Liver (tissue), 8 donors: ENCODE measurements at regions not wholly inside any gene's neighbourhood (a gene's known extent, or its start where the extent isn't known, plus 50 kb on each side); places are given as distances from the start of the nearest gene placed in this dataset.

Experiments used
- DNase-seq: peaks from one replicate; pipeline ENCODE4 v3.0.0-alpha.2; 2017; ENCODE audit warnings: low spot score
- H3K27ac ChIP-seq, 2 donors: one replicate each; pipeline ENCODE4 v1.7.0; 2013; ENCODE audit warnings: inconsistent platforms in 2 of 2, low read length in 2 of 2, control low read depth in 1 of 2, low read depth in 1 of 2, mild to moderate bottlenecking in 1 of 2
- H3K27me3 ChIP-seq, 4 donors: one replicate each; pipeline versions ENCODE4 v1.6.1 to v1.7.0; 2013; ENCODE audit warnings: low read length in 3 of 4, inconsistent platforms in 1 of 4, mild to moderate bottlenecking in 1 of 4, moderate library complexity in 1 of 4; ENCODE audit not compliant: control insufficient read depth in 4 of 4, insufficient read depth in 4 of 4
- H3K36me3 ChIP-seq, 4 donors: one replicate each; pipeline versions ENCODE4 v1.6.1 to v1.7.0; 2013; ENCODE audit warnings: low read length in 3 of 4, mild to moderate bottlenecking in 3 of 4, low read depth in 1 of 4, moderate library complexity in 1 of 4; ENCODE audit not compliant: control insufficient read depth in 4 of 4, insufficient read depth in 3 of 4
- H3K4me1 ChIP-seq, 4 donors: one replicate each; pipeline versions ENCODE4 v1.6.1 to v1.7.0; 2013; ENCODE audit warnings: low read length in 3 of 4, mild to moderate bottlenecking in 3 of 4, moderate library complexity in 1 of 4; ENCODE audit not compliant: control insufficient read depth in 4 of 4, insufficient read depth in 4 of 4
- H3K4me3 ChIP-seq, 3 donors: one replicate each; pipeline versions ENCODE4 v1.6.1 to v1.7.0; 2013; ENCODE audit warnings: low read length in 3 of 3, control low read depth in 1 of 3, low read depth in 1 of 3, mild to moderate bottlenecking in 1 of 3
- H3K9ac ChIP-seq, 2 donors: one replicate each; pipeline ENCODE4 v1.7.0; 2013; ENCODE audit warnings: low read length in 2 of 2, mild to moderate bottlenecking in 2 of 2, moderate library complexity in 2 of 2, control low read depth in 1 of 2, low read depth in 1 of 2
- H3K9me3 ChIP-seq, 4 donors: one replicate each; pipeline versions ENCODE4 v1.6.1 to v1.7.0; 2013; ENCODE audit warnings: low read length in 3 of 4; ENCODE audit not compliant: control insufficient read depth in 4 of 4
- CTCF ChIP-seq: fragments of 150-350 bp; IDR thresholded peaks from 2 replicates; pipeline ENCODE4 v1.5.1; 2017; ENCODE audit warnings: improper control_type of control experiment, low read depth, low read length; ENCODE audit not compliant: missing input control
- EGR1 ChIP-seq, 2 donors: IDR thresholded peaks; 2 replicates each; pipeline ENCODE4 v1.6.1; 2016 to 2018; ENCODE audit warnings: antibody characterized with exemption in 2 of 2, low read depth in 2 of 2
- FOXA2 ChIP-seq: IDR thresholded peaks from 2 replicates; pipeline ENCODE4 v1.6.1; 2016; ENCODE audit warnings: antibody characterized with exemption
- GABPA ChIP-seq, 2 donors: IDR thresholded peaks in 1 of 2; conservative IDR thresholded peaks in 1 of 2; 2 replicates each; pipeline ENCODE4 v1.6.1; 2016; ENCODE audit warnings: antibody characterized with exemption in 2 of 2, mild to moderate bottlenecking in 1 of 2, moderate library complexity in 1 of 2
- HNF4A ChIP-seq, 2 donors: conservative IDR thresholded peaks; 2 replicates each; pipeline ENCODE4 v1.6.1; 2016; ENCODE audit warnings: antibody characterized with exemption in 2 of 2, mild to moderate bottlenecking in 2 of 2
- JUND ChIP-seq, 2 donors: IDR thresholded peaks; 2 replicates each; pipeline ENCODE4 v1.6.1; 2016; ENCODE audit warnings: antibody characterized with exemption in 2 of 2
- MAX ChIP-seq: IDR thresholded peaks from 2 replicates; pipeline ENCODE4 v1.6.1; 2016; ENCODE audit warnings: antibody characterized with exemption
- RAD21 ChIP-seq, 2 donors: IDR thresholded peaks; 2 replicates each; pipeline ENCODE4 v1.6.1; 2016; ENCODE audit warnings: antibody characterized with exemption in 2 of 2, mild to moderate bottlenecking in 2 of 2
- REST ChIP-seq: IDR thresholded peaks from 2 replicates; pipeline ENCODE4 v1.6.1; 2016; ENCODE audit warnings: antibody characterized with exemption, mild to moderate bottlenecking
- TAF1 ChIP-seq: conservative IDR thresholded peaks from 2 replicates; pipeline ENCODE4 v1.6.1; 2016; ENCODE audit warnings: antibody characterized with exemption, mild to moderate bottlenecking
- YY1 ChIP-seq: IDR thresholded peaks from 2 replicates; pipeline ENCODE4 v1.6.1; 2016; ENCODE audit warnings: antibody characterized with exemption, mild to moderate bottlenecking
- ZBTB33 ChIP-seq: IDR thresholded peaks from 2 replicates; pipeline ENCODE4 v1.6.1; 2016; ENCODE audit warnings: antibody characterized with exemption
- WGBS: extraction: QIAGEN DNeasy Blood & Tissue Kit; methylation state at CpG from one replicate; pipeline ENCODE4 v1.1.7; 2013; 5-methylcytosine and 5-hydroxymethylcytosine counted together
- donor health status: healthy.
- donor health status: healthy.
- donor health status: healthy.
- donor health status: healthy.
- donor health status: healthy.

GRCh38 chr2:19554520-19554919, 196.1 kb upstream of the OSR1 start:
- H3K9ac ChIP-seq = no peak overlapping the region
- TF ChIP-seq JUND (IDR thresholded peaks at IDR 0.05) = no peak
- no peak for TF ChIP-seq CTCF
- no peak for TF ChIP-seq RAD21 (IDR thresholded peaks at IDR 0.05)
- no peak for TF ChIP-seq GABPA (IDR thresholded peaks at IDR 0.05 in 1 of 2, conservative IDR thresholded peaks at IDR 0.05 in 1 of 2)
- TF ChIP-seq TAF1 = no peak
- TF ChIP-seq REST = no peak
- no peak for TF ChIP-seq HNF4A (conservative IDR thresholded peaks at IDR 0.05)
- TF ChIP-seq MAX = no peak
- TF ChIP-seq YY1 = no peak
- no peak for TF ChIP-seq ZBTB33
- H3K36me3 ChIP-seq = no peaks in the 10 kb centered on the region
- H3K4me3 ChIP-seq = no peak overlapping the region
- no peaks in the 10 kb centered on the region for H3K4me1 ChIP-seq
- H3K27ac ChIP-seq = no peak overlapping the region
- H3K27me3 ChIP-seq = no peaks in the 10 kb centered on the region
- 74% methylated on average over 1 of the region's 1 CpG for WGBS
- H3K9me3 ChIP-seq = no peaks in the 10 kb centered on the region
- DNase-seq = no peak

GRCh38 chr2:19552270-19552669, 193.8 kb upstream of the OSR1 start:
- H3K27ac ChIP-seq = no peak overlapping the region
- TF ChIP-seq YY1 (no peak), CTCF (no peak), EGR1 (IDR thresholded peaks at IDR 0.05; ENCODE audit: low read depth in 2 of 2) (no peak), FOXA2 (no peak)
- no peak overlapping the region for H3K4me3 ChIP-seq
- H3K36me3 ChIP-seq = no peaks in the 10 kb centered on the region
- no peaks in the 10 kb centered on the region for H3K27me3 ChIP-seq
- no peak for DNase-seq
- no peak overlapping the region for H3K9ac ChIP-seq
- no peaks in the 10 kb centered on the region for H3K9me3 ChIP-seq
- H3K4me1 ChIP-seq = no peaks in the 10 kb centered on the region
- WGBS = 82% methylated on average over 1 of the region's 1 CpG
